ENCODE measurements at regions not wholly inside any gene's neighbourhood (a gene's known extent, or its start where the extent isn't known, plus 50 kb on each side); places are given as distances from the start of the nearest gene placed in this dataset.

GRCh38 chr5:62082370-62082801 is 223.6 kb upstream of the KIF2A start:
- H3K27me3 ChIP-seq (ENCODE audit: insufficient read depth) = peaks cover 6% of the 10 kb centered on the region
- peaks cover 8% of the 10 kb centered on the region in 2 experiments; a peak in 3 of 4 replicates for H3K4me1 ChIP-seq (ENCODE audit: control insufficient read depth in 1 of 2, insufficient read depth in 2 of 2, low read depth in 1 of 2, low read length in 1 of 2)
- H3K36me3 ChIP-seq (replicated peaks in 1 of 2; ENCODE audit: control insufficient read depth in 1 of 2, insufficient read depth in 2 of 2, low read length in 1 of 2) = no peaks in the 10 kb centered on the region
- 0 out of 4 replicates have a peak overlapping the region, but pooled peaks of 1 of the 2 experiments have one; percentile 7 for H3K27ac ChIP-seq (ENCODE audit: low read depth in 2 of 2, low read length in 1 of 2)
- no peak overlapping the region for H3K4me3 ChIP-seq (ENCODE audit: low read depth in 2 of 2, low read length in 1 of 2)
- no peak overlapping the region for H3K9ac ChIP-seq
- DNase-seq = peak; percentile 28
- no peaks in the 10 kb centered on the region for H3K9me3 ChIP-seq
- 0 out of 2 replicates have a peak overlapping the region, but pooled peaks have one; percentile 22 for H3K4me2 ChIP-seq
- ChIA-PET CTCF (interaction anchor here (1.3 kb wide), 1 partner anchor 11 kb away, joined by 3 read pairs; no protein-coding TSS in a partner anchor), POLR2A (no interaction called here)
- TF ChIP-seq EP300 (IDR thresholded peaks at IDR 0.05; ENCODE audit: borderline replicate concordance in 1 of 2, low read depth in 1 of 2, low read length in 1 of 2) = peak; percentile 79 to 85
- 0 out of 2 replicates have a peak, but pooled peaks have one; percentile 39 for TF ChIP-seq FOXM1 (IDR thresholded peaks at IDR 0.05; ENCODE audit: low read depth)
- peak; percentile 76 for TF ChIP-seq CHD2 (IDR thresholded peaks at IDR 0.05; ENCODE audit: low read length, partially characterized antibody)
- TF ChIP-seq RCOR1 (IDR thresholded peaks at IDR 0.05; ENCODE audit: low read length) = peak; percentile 56
- no peak for TF ChIP-seq REST (IDR thresholded peaks at IDR 0.05; ENCODE audit: low read depth, low read length)
- TF ChIP-seq RFX5 (IDR thresholded peaks at IDR 0.05; ENCODE audit: low read length) = no peak
- 0 out of 2 replicates have a peak, but pooled peaks have one; percentile 24 for TF ChIP-seq FOXJ3 (CRISPR knock-in tag; IDR thresholded peaks at IDR 0.05)
- TF ChIP-seq, protein P1, sequence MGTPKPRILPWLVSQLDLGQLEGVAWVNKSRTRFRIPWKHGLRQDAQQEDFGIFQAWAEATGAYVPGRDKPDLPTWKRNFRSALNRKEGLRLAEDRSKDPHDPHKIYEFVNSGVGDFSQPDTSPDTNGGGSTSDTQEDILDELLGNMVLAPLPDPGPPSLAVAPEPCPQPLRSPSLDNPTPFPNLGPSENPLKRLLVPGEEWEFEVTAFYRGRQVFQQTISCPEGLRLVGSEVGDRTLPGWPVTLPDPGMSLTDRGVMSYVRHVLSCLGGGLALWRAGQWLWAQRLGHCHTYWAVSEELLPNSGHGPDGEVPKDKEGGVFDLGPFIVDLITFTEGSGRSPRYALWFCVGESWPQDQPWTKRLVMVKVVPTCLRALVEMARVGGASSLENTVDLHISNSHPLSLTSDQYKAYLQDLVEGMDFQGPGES (IDR thresholded peaks at IDR 0.05; ENCODE audit: low read depth, low read length) = no peak
- peak; percentile 91 for TF ChIP-seq TCF12 (IDR thresholded peaks at IDR 0.05)
- TF ChIP-seq POLR2AphosphoS5 (IDR thresholded peaks at IDR 0.05; ENCODE audit: low read depth, low read length) = peak; percentile 73; the same call in 1 of the 2 replicates
- TF ChIP-seq TEAD4 (IDR thresholded peaks at IDR 0.05; ENCODE audit: borderline replicate concordance, insufficient read depth) = peak; percentile 92
- TF ChIP-seq YY1 (IDR thresholded peaks at IDR 0.05; ENCODE audit: low read depth) = no peak
- TF ChIP-seq RXRA (IDR thresholded peaks at IDR 0.05; ENCODE audit: borderline replicate concordance, low read depth) = peak; percentile 54; the same call in 1 of the 2 replicates
- no peak for TF ChIP-seq SMC3 (IDR thresholded peaks at IDR 0.05; ENCODE audit: low read depth, low read length)
- TF ChIP-seq GATA2 (CRISPR knock-in tag; IDR thresholded peaks at IDR 0.05) = peak; percentile 79
- 0 out of 2 replicates have a peak, but pooled peaks have one; percentile 3 for TF ChIP-seq USF1 (IDR thresholded peaks at IDR 0.05; ENCODE audit: borderline replicate concordance, low read depth)
- TF ChIP-seq RAD21 (IDR thresholded peaks at IDR 0.05; ENCODE audit: low read length) = peak; percentile 20; the same call in 1 of the 2 replicates
- TF ChIP-seq PBX3 (IDR thresholded peaks at IDR 0.05) = peak; percentile 92
- TF ChIP-seq JUND (IDR thresholded peaks at IDR 0.05) = peak; percentile 97
- peak; percentile 56; the same call in 1 of the 2 replicates for TF ChIP-seq NFIC (IDR thresholded peaks at IDR 0.05; ENCODE audit: borderline replicate concordance)
- TF ChIP-seq MEF2A (IDR thresholded peaks at IDR 0.05; ENCODE audit: borderline replicate concordance, low read depth) = peak; percentile 93
- TF ChIP-seq FOSL2 (IDR thresholded peaks at IDR 0.05; ENCODE audit: borderline replicate concordance, low read depth) = peak; percentile 91
- WGBS (ENCODE audit: low lambda C conversion rate) = 5% methylated on average over 5 of the region's 5 CpGs
- no peaks in the 10 kb centered on the region for H4K20me1 ChIP-seq (ENCODE audit: insufficient read depth)
- H3K9me2 ChIP-seq = no peaks in the 10 kb centered on the region
- H2AFZ ChIP-seq (ENCODE audit: low read depth) = no peak overlapping the region
- no peaks in the 10 kb centered on the region for H3F3A ChIP-seq (replicated peaks; ENCODE audit: insufficient read depth)
- H3K79me2 ChIP-seq (ENCODE audit: insufficient read depth) = no peaks in the 10 kb centered on the region
